ENCODE measurements at regions not wholly inside any gene's neighbourhood (a gene's known extent, or its start where the extent isn't known, plus 50 kb on each side); places are given as distances from the start of the nearest gene placed in this dataset.

- Histone ChIP-seq H3K27me3 (no peaks in the 10 kb centered on the region), H2AFZ (no peak overlapping the region), H3K79me2 (no peaks in the 10 kb centered on the region), H3K9me2 (replicated peaks; ENCODE audit: insufficient read depth) (no peaks in the 10 kb centered on the region), H3K36me3 (replicated peaks; ENCODE audit: insufficient read depth, low read depth) (no peaks in the 10 kb centered on the region), H3K27ac (no peak overlapping the region), H3K4me2 (no peak overlapping the region), H3K4me3 (no peak overlapping the region), H4K20me1 (ENCODE audit: insufficient read depth, poor library complexity, severe bottlenecking) (no peaks in the 10 kb centered on the region), H3K9me3 (ENCODE audit: low read depth) (no peaks in the 10 kb centered on the region), H3K4me1 (ENCODE audit: insufficient read depth) (no peaks in the 10 kb centered on the region)
- 78% methylated on average over 4 of the region's 4 CpGs for WGBS (ENCODE audit: low lambda C conversion rate, missing lambda C conversion rate)
- no peak for TF ChIP-seq EZH2phosphoT487 (IDR thresholded peaks at IDR 0.05; ENCODE audit: low read depth, severe bottlenecking, unreplicated experiment)
- no peak for TF ChIP-seq EZH2 (IDR thresholded peaks at IDR 0.05; ENCODE audit: borderline replicate concordance)
- no peak for TF ChIP-seq CTCF (IDR thresholded peaks at IDR 0.05; ENCODE audit: poor library complexity)
- no peak for DNase-seq (ENCODE audit: low spot score)
Observed at GRCh38 chr12:24649634-24650033, 299.3 kb downstream of the BCAT1 start.

GRCh38 chr12:24649209-24649608 lies 299.7 kb downstream of the BCAT1 start:
- Histone ChIP-seq H3K27ac (no peak overlapping the region), H3K4me3 (no peak overlapping the region), H3K9me2 (replicated peaks; ENCODE audit: insufficient read depth) (no peaks in the 10 kb centered on the region), H3K9me3 (ENCODE audit: low read depth) (no peaks in the 10 kb centered on the region), H3K36me3 (replicated peaks; ENCODE audit: insufficient read depth, low read depth) (no peaks in the 10 kb centered on the region), H2AFZ (no peak overlapping the region), H3K27me3 (no peaks in the 10 kb centered on the region), H3K4me2 (no peak overlapping the region), H4K20me1 (ENCODE audit: insufficient read depth, poor library complexity, severe bottlenecking) (no peaks in the 10 kb centered on the region), H3K79me2 (no peaks in the 10 kb centered on the region), H3K4me1 (ENCODE audit: insufficient read depth) (no peaks in the 10 kb centered on the region)
- whole genome bisulfite sequencing (ENCODE audit: low lambda C conversion rate, missing lambda C conversion rate) = 60% methylated on average over 3 of the region's 3 CpGs
- DNase-seq (ENCODE audit: low spot score) = no peak
- TF ChIP-seq CTCF (IDR thresholded peaks at IDR 0.05; ENCODE audit: poor library complexity) = no peak
- no peak for TF ChIP-seq EZH2 (IDR thresholded peaks at IDR 0.05; ENCODE audit: borderline replicate concordance)
- no peak for TF ChIP-seq EZH2phosphoT487 (IDR thresholded peaks at IDR 0.05; ENCODE audit: low read depth, severe bottlenecking, unreplicated experiment)

GRCh38 chr12:24645254-24645653 lies 303.6 kb downstream of the BCAT1 start:
- no peaks in the 10 kb centered on the region for H3K27me3 ChIP-seq
- no peaks in the 10 kb centered on the region for H3K4me1 ChIP-seq (ENCODE audit: insufficient read depth)
- H2AFZ ChIP-seq = no peak overlapping the region
- H3K36me3 ChIP-seq (replicated peaks; ENCODE audit: insufficient read depth, low read depth) = no peaks in the 10 kb centered on the region
- WGBS (ENCODE audit: low lambda C conversion rate, missing lambda C conversion rate) = 100% methylated on average over 1 of the region's 1 CpG
- no peak overlapping the region for H3K4me2 ChIP-seq
- no peak overlapping the region for H3K4me3 ChIP-seq
- no peaks in the 10 kb centered on the region for H4K20me1 ChIP-seq (ENCODE audit: insufficient read depth, poor library complexity, severe bottlenecking)
- H3K9me3 ChIP-seq (ENCODE audit: low read depth) = no peaks in the 10 kb centered on the region
- no peak overlapping the region for H3K27ac ChIP-seq
- H3K9me2 ChIP-seq (replicated peaks; ENCODE audit: insufficient read depth) = no peaks in the 10 kb centered on the region
- no peak for DNase-seq (ENCODE audit: low spot score)
- TF ChIP-seq CTCF (IDR thresholded peaks at IDR 0.05; ENCODE audit: poor library complexity) (no peak), EZH2phosphoT487 (IDR thresholded peaks at IDR 0.05; ENCODE audit: low read depth, severe bottlenecking, unreplicated experiment) (no peak), EZH2 (IDR thresholded peaks at IDR 0.05; ENCODE audit: borderline replicate concordance) (no peak)
- no peaks in the 10 kb centered on the region for H3K79me2 ChIP-seq
